Neural cell (in vitro differentiated cells): ENCODE measurements at regions not wholly inside any gene's neighbourhood (a gene's known extent, or its start where the extent isn't known, plus 50 kb on each side); places are given as distances from the start of the nearest gene placed in this dataset.

Experiments
- CTCF ChIP-seq: fragments of 450-650 bp; IDR thresholded peaks from 2 replicates; pipeline ENCODE4 v1.5.1; 2014; ENCODE audit warnings: antibody characterized with exemption, mild to moderate bottlenecking, moderate library complexity; ENCODE audit not compliant: poor library complexity, severe bottlenecking
- POLR2AphosphoS5 ChIP-seq: IDR thresholded peaks from 2 replicates; pipeline ENCODE4 v1.6.1; 2012
- REST ChIP-seq: IDR thresholded peaks from 2 replicates; pipeline ENCODE4 v1.6.1; 2012; ENCODE audit warnings: borderline replicate concordance
- TAF1 ChIP-seq: IDR thresholded peaks from 2 replicates; pipeline ENCODE4 v1.6.1; 2012; ENCODE audit warnings: low read depth

GRCh38 chr12:19573866-19574265 is 134.6 kb downstream of the AEBP2 start:
- TF ChIP-seq CTCF (no peak), REST (no peak), POLR2AphosphoS5 (no peak), TAF1 (no peak)
